ENCODE measurements at regions not wholly inside any gene's neighbourhood (a gene's known extent, or its start where the extent isn't known, plus 50 kb on each side); places are given as distances from the start of the nearest gene placed in this dataset.

GRCh38 chr14:71232506-71232905 lies 325.2 kb downstream of the PCNX1 start:
- no peak for TF ChIP-seq CTCF (IDR thresholded peaks at IDR 0.05)
- Mint-ChIP-seq H3K9me3 (no peaks in the 10 kb centered on the region), H3K27me3 (ENCODE audit: insufficient read depth) (peaks cover 4% of the 10 kb centered on the region; the same call in 1 of the 2 replicates), H3K36me3 (ENCODE audit: low read depth) (no peaks in the 10 kb centered on the region), H3K4me3 (no peak overlapping the region), H3K4me1 (ENCODE audit: low read depth) (peaks cover 11% of the 10 kb centered on the region), H3K27ac (no peak overlapping the region)
- no peak for DNase-seq

- Mint-ChIP-seq H3K4me3 (no peak overlapping the region), H3K27ac (no peak overlapping the region; the same call in 1 of the 2 replicates), H3K9me3 (no peaks in the 10 kb centered on the region), H3K4me1 (ENCODE audit: low read depth) (peaks cover 7% of the 10 kb centered on the region), H3K36me3 (ENCODE audit: low read depth) (peaks cover 4% of the 10 kb centered on the region; the same call in 1 of the 2 replicates), H3K27me3 (ENCODE audit: insufficient read depth) (peaks cover 3% of the 10 kb centered on the region; the same call in 1 of the 2 replicates)
- no peak for DNase-seq
- TF ChIP-seq CTCF (IDR thresholded peaks at IDR 0.05): no peak
These were observed 328.6 kb downstream of the PCNX1 start for GRCh38 chr14:71235875-71236274.

- Mint-ChIP-seq H3K27me3 (ENCODE audit: insufficient read depth) (peaks cover 3% of the 10 kb centered on the region; the same call in 1 of the 2 replicates), H3K9me3 (no peaks in the 10 kb centered on the region), H3K36me3 (ENCODE audit: low read depth) (peaks cover 4% of the 10 kb centered on the region; the same call in 1 of the 2 replicates), H3K27ac (no peak overlapping the region), H3K4me3 (no peak overlapping the region), H3K4me1 (ENCODE audit: low read depth) (peaks cover 13% of the 10 kb centered on the region)
- DNase-seq: no peak
- TF ChIP-seq CTCF (IDR thresholded peaks at IDR 0.05): no peak
These were observed 329.2 kb downstream of the PCNX1 start for GRCh38 chr14:71236487-71236886.

- H3K27ac Mint-ChIP-seq: no peak overlapping the region
- H3K4me3 Mint-ChIP-seq: no peak overlapping the region
- H3K4me1 Mint-ChIP-seq (ENCODE audit: low read depth): peaks cover 23% of the 10 kb centered on the region
- DNase-seq: no peak
- H3K27me3 Mint-ChIP-seq (ENCODE audit: insufficient read depth): peaks cover 3% of the 10 kb centered on the region; the same call in 1 of the 2 replicates
- peaks cover 4% of the 10 kb centered on the region; the same call in 1 of the 2 replicates for H3K36me3 Mint-ChIP-seq (ENCODE audit: low read depth)
- no peak for TF ChIP-seq CTCF (IDR thresholded peaks at IDR 0.05)
- H3K9me3 Mint-ChIP-seq: no peaks in the 10 kb centered on the region
These were observed 330.3 kb downstream of the PCNX1 start for GRCh38 chr14:71237556-71237955.

- no peak for TF ChIP-seq CTCF (IDR thresholded peaks at IDR 0.05)
- no peaks in the 10 kb centered on the region; the same call in 1 of the 2 replicates for H3K27me3 Mint-ChIP-seq (ENCODE audit: insufficient read depth)
- no peak overlapping the region for H3K27ac Mint-ChIP-seq
- peaks cover 4% of the 10 kb centered on the region; the same call in 1 of the 2 replicates for H3K36me3 Mint-ChIP-seq (ENCODE audit: low read depth)
- peaks cover 36% of the 10 kb centered on the region for H3K4me1 Mint-ChIP-seq (ENCODE audit: low read depth)
- DNase-seq: no peak
- no peak overlapping the region for H3K4me3 Mint-ChIP-seq
- no peaks in the 10 kb centered on the region for H3K9me3 Mint-ChIP-seq
These were observed 331.6 kb downstream of the PCNX1 start for GRCh38 chr14:71238835-71239234.

- peaks cover 8% of the 10 kb centered on the region; the same call in 1 of the 2 replicates for H3K36me3 Mint-ChIP-seq (ENCODE audit: low read depth)
- peaks cover 50% of the 10 kb centered on the region for H3K4me1 Mint-ChIP-seq (ENCODE audit: low read depth)
- H3K27ac Mint-ChIP-seq: no peak overlapping the region
- no peak overlapping the region for H3K4me3 Mint-ChIP-seq
- no peaks in the 10 kb centered on the region for H3K9me3 Mint-ChIP-seq
- DNase-seq: no peak
- no peaks in the 10 kb centered on the region; the same call in 1 of the 2 replicates for H3K27me3 Mint-ChIP-seq (ENCODE audit: insufficient read depth)
- TF ChIP-seq CTCF (IDR thresholded peaks at IDR 0.05): no peak
These were observed 332.9 kb downstream of the PCNX1 start for GRCh38 chr14:71240171-71240570.
